WTC11 (cell line): ENCODE measurements at regions not wholly inside any gene's neighbourhood (a gene's known extent, or its start where the extent isn't known, plus 50 kb on each side); places are given as distances from the start of the nearest gene placed in this dataset.

Experiments used
- ATAC-seq: fragments of 200-7000 bp; cut with Tn5 transposase; 2 replicates; pipeline ENCODE4 v1.10.0; 2021; ENCODE audit warnings: mild to moderate bottlenecking, moderate library complexity
- CTCF ChIA-PET: fragments of 300-600 bp; sonication (Branson Sonifier 250); formaldehyde crosslinking; loops from one replicate; lab custom pipeline; 2021; ENCODE audit warnings: antibody characterized with exemption; lab: Charles Lee
- POLR2A ChIA-PET: fragments of 350-600 bp; sonication (Branson Sonifier 250); formaldehyde crosslinking; loops from one replicate; lab custom pipeline; 2021; ENCODE audit warnings: antibody characterized with exemption; lab: Charles Lee
- DNase-seq: peaks from one replicate; pipeline ENCODE4 v3.0.0; 2021; ENCODE audit warnings: low spot score
- H3K27ac Mint-ChIP-seq: 2 replicates; pipeline ENCODE4 v1.8.0; 2021; ENCODE audit warnings: mixed read lengths
- H3K27me3 Mint-ChIP-seq: 2 replicates; pipeline ENCODE4 v1.8.0; 2021; ENCODE audit warnings: low read depth, mild to moderate bottlenecking, moderate library complexity, mixed read lengths
- H3K36me3 Mint-ChIP-seq: 2 replicates; pipeline ENCODE4 v1.8.0; 2021; ENCODE audit warnings: mixed read lengths
- H3K4me1 Mint-ChIP-seq: 2 replicates; pipeline ENCODE4 v1.8.0; 2022; ENCODE audit warnings: mixed read lengths
- H3K4me3 Mint-ChIP-seq: 2 replicates; pipeline ENCODE4 v1.8.0; 2021; ENCODE audit warnings: mild to moderate bottlenecking, moderate library complexity, mixed read lengths
- H3K9me3 Mint-ChIP-seq: 2 replicates; pipeline ENCODE4 v1.8.0; 2021; ENCODE audit warnings: mixed read lengths
- FOXP1 ChIP-seq: sonication (generic); formaldehyde crosslinking; IDR thresholded peaks from 2 replicates; pipeline ENCODE4 v1.8.0; 2022; ENCODE audit warnings: missing genetic modification reagents, mild to moderate bottlenecking, moderate library complexity, borderline replicate concordance
- NR2C2 ChIP-seq: sonication (generic); formaldehyde crosslinking; IDR thresholded peaks from 2 replicates; pipeline ENCODE4 v1.8.0; 2022; ENCODE audit warnings: mild to moderate bottlenecking, missing genetic modification reagents
- NR3C1 ChIP-seq: sonication (generic); formaldehyde crosslinking; conservative IDR thresholded peaks from 2 replicates; pipeline ENCODE4 v1.8.1; 2023; ENCODE audit warnings: low read depth, mild to moderate bottlenecking, missing genetic modification reagents
- TF ChIP-seq, protein P1 (sequence below): fragments of 250-450 bp; sonication (Bioruptor Pico); IDR thresholded peaks from 2 replicates; pipeline ENCODE4 v2.1.2; 2022; ENCODE audit warnings: mild to moderate bottlenecking, moderate library complexity
- TF ChIP-seq, protein P2 (sequence below): sonication (generic); formaldehyde crosslinking; IDR thresholded peaks from 2 replicates; pipeline ENCODE4 v1.8.0; 2023; ENCODE audit warnings: missing genetic modification reagents, mild to moderate bottlenecking, borderline replicate concordance
- TF ChIP-seq, protein P3 (sequence below): fragments of 250-450 bp; sonication (Bioruptor Pico); IDR thresholded peaks from 2 replicates; pipeline ENCODE4 v1.9.0; 2021; ENCODE audit warnings: mild to moderate bottlenecking, borderline replicate concordance
- TF ChIP-seq, protein P4 (sequence below): sonication (generic); formaldehyde crosslinking; IDR thresholded peaks from 2 replicates; pipeline ENCODE4 v1.8.0; 2022; ENCODE audit warnings: mild to moderate bottlenecking, missing genetic modification reagents
- TF ChIP-seq, protein P5 (sequence below): sonication (generic); formaldehyde crosslinking; IDR thresholded peaks from 2 replicates; pipeline ENCODE4 v1.8.0; 2022; ENCODE audit warnings: mild to moderate bottlenecking, missing genetic modification reagents
- TF ChIP-seq, protein P6 (sequence below): sonication (generic); formaldehyde crosslinking; IDR thresholded peaks from 2 replicates; pipeline ENCODE4 v1.8.1; 2023; ENCODE audit warnings: mild to moderate bottlenecking, missing genetic modification reagents, borderline replicate concordance

DNA sequence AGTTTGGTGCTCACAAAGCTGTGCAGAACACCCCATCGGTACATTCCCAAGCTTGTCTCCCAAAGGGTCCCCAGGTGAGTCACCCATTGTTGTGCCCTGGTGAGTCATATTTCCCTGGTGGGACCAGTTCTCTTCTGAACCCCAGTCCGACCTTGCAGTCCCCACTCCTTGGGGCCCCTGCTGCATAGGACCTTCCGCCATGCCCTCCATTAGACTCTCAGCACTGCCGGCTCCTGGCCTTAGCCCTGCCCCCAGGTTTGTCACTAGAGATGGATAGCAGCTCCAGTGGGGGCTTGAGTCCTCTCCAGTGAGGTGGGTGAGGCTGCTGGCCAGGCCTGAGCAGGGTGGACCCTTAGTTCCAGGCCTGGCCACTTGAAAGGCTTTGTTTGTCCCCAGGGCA, 80.5 kb upstream of the MKI67 start:
- peaks cover 19% of the 10 kb centered on the region for H3K36me3 Mint-ChIP-seq
- POLR2A ChIA-PET = no interaction called here
- CTCF ChIA-PET = no interaction called here
- H3K4me3 Mint-ChIP-seq = no peak overlapping the region
- H3K27me3 Mint-ChIP-seq = peaks cover 21% of the 10 kb centered on the region
- peaks cover 19% of the 10 kb centered on the region for H3K9me3 Mint-ChIP-seq
- ATAC-seq (no peak), DNase-seq (no peak)
- TF ChIP-seq NR2C2 (CRISPR knock-in tag) (no peak), FOXP1 (CRISPR knock-in tag) (no peak), NR3C1 (CRISPR knock-in tag) (no peak)
- TF ChIP-seq, protein P1, sequence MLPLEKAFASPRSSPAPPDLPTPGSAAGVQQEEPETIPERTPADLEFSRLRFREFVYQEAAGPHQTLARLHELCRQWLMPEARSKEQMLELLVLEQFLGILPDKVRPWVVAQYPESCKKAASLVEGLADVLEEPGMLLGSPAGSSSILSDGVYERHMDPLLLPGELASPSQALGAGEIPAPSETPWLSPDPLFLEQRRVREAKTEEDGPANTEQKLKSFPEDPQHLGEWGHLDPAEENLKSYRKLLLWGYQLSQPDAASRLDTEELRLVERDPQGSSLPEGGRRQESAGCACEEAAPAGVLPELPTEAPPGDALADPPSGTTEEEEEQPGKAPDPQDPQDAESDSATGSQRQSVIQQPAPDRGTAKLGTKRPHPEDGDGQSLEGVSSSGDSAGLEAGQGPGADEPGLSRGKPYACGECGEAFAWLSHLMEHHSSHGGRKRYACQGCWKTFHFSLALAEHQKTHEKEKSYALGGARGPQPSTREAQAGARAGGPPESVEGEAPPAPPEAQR (CRISPR knock-in tag) = no peak
- TF ChIP-seq, protein P2, sequence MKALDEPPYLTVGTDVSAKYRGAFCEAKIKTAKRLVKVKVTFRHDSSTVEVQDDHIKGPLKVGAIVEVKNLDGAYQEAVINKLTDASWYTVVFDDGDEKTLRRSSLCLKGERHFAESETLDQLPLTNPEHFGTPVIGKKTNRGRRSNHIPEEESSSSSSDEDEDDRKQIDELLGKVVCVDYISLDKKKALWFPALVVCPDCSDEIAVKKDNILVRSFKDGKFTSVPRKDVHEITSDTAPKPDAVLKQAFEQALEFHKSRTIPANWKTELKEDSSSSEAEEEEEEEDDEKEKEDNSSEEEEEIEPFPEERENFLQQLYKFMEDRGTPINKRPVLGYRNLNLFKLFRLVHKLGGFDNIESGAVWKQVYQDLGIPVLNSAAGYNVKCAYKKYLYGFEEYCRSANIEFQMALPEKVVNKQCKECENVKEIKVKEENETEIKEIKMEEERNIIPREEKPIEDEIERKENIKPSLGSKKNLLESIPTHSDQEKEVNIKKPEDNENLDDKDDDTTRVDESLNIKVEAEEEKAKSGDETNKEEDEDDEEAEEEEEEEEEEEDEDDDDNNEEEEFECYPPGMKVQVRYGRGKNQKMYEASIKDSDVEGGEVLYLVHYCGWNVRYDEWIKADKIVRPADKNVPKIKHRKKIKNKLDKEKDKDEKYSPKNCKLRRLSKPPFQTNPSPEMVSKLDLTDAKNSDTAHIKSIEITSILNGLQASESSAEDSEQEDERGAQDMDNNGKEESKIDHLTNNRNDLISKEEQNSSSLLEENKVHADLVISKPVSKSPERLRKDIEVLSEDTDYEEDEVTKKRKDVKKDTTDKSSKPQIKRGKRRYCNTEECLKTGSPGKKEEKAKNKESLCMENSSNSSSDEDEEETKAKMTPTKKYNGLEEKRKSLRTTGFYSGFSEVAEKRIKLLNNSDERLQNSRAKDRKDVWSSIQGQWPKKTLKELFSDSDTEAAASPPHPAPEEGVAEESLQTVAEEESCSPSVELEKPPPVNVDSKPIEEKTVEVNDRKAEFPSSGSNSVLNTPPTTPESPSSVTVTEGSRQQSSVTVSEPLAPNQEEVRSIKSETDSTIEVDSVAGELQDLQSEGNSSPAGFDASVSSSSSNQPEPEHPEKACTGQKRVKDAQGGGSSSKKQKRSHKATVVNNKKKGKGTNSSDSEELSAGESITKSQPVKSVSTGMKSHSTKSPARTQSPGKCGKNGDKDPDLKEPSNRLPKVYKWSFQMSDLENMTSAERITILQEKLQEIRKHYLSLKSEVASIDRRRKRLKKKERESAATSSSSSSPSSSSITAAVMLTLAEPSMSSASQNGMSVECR (CRISPR knock-in tag) = no peak
- TF ChIP-seq, protein P3, sequence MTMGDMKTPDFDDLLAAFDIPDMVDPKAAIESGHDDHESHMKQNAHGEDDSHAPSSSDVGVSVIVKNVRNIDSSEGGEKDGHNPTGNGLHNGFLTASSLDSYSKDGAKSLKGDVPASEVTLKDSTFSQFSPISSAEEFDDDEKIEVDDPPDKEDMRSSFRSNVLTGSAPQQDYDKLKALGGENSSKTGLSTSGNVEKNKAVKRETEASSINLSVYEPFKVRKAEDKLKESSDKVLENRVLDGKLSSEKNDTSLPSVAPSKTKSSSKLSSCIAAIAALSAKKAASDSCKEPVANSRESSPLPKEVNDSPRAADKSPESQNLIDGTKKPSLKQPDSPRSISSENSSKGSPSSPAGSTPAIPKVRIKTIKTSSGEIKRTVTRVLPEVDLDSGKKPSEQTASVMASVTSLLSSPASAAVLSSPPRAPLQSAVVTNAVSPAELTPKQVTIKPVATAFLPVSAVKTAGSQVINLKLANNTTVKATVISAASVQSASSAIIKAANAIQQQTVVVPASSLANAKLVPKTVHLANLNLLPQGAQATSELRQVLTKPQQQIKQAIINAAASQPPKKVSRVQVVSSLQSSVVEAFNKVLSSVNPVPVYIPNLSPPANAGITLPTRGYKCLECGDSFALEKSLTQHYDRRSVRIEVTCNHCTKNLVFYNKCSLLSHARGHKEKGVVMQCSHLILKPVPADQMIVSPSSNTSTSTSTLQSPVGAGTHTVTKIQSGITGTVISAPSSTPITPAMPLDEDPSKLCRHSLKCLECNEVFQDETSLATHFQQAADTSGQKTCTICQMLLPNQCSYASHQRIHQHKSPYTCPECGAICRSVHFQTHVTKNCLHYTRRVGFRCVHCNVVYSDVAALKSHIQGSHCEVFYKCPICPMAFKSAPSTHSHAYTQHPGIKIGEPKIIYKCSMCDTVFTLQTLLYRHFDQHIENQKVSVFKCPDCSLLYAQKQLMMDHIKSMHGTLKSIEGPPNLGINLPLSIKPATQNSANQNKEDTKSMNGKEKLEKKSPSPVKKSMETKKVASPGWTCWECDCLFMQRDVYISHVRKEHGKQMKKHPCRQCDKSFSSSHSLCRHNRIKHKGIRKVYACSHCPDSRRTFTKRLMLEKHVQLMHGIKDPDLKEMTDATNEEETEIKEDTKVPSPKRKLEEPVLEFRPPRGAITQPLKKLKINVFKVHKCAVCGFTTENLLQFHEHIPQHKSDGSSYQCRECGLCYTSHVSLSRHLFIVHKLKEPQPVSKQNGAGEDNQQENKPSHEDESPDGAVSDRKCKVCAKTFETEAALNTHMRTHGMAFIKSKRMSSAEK (CRISPR knock-in tag) = no peak
- TF ChIP-seq, protein P4, sequence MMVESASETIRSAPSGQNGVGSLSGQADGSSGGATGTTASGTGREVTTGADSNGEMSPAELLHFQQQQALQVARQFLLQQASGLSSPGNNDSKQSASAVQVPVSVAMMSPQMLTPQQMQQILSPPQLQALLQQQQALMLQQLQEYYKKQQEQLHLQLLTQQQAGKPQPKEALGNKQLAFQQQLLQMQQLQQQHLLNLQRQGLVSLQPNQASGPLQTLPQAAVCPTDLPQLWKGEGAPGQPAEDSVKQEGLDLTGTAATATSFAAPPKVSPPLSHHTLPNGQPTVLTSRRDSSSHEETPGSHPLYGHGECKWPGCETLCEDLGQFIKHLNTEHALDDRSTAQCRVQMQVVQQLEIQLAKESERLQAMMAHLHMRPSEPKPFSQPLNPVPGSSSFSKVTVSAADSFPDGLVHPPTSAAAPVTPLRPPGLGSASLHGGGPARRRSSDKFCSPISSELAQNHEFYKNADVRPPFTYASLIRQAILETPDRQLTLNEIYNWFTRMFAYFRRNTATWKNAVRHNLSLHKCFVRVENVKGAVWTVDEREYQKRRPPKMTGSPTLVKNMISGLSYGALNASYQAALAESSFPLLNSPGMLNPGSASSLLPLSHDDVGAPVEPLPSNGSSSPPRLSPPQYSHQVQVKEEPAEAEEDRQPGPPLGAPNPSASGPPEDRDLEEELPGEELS (CRISPR knock-in tag) = no peak
- TF ChIP-seq, protein P5, sequence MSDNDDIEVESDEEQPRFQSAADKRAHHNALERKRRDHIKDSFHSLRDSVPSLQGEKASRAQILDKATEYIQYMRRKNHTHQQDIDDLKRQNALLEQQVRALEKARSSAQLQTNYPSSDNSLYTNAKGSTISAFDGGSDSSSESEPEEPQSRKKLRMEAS (CRISPR knock-in tag) = no peak
- TF ChIP-seq, protein P6, sequence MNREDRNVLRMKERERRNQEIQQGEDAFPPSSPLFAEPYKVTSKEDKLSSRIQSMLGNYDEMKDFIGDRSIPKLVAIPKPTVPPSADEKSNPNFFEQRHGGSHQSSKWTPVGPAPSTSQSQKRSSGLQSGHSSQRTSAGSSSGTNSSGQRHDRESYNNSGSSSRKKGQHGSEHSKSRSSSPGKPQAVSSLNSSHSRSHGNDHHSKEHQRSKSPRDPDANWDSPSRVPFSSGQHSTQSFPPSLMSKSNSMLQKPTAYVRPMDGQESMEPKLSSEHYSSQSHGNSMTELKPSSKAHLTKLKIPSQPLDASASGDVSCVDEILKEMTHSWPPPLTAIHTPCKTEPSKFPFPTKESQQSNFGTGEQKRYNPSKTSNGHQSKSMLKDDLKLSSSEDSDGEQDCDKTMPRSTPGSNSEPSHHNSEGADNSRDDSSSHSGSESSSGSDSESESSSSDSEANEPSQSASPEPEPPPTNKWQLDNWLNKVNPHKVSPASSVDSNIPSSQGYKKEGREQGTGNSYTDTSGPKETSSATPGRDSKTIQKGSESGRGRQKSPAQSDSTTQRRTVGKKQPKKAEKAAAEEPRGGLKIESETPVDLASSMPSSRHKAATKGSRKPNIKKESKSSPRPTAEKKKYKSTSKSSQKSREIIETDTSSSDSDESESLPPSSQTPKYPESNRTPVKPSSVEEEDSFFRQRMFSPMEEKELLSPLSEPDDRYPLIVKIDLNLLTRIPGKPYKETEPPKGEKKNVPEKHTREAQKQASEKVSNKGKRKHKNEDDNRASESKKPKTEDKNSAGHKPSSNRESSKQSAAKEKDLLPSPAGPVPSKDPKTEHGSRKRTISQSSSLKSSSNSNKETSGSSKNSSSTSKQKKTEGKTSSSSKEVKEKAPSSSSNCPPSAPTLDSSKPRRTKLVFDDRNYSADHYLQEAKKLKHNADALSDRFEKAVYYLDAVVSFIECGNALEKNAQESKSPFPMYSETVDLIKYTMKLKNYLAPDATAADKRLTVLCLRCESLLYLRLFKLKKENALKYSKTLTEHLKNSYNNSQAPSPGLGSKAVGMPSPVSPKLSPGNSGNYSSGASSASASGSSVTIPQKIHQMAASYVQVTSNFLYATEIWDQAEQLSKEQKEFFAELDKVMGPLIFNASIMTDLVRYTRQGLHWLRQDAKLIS (CRISPR knock-in tag) = no peak
- H3K27ac Mint-ChIP-seq = no peak overlapping the region
- peaks cover 12% of the 10 kb centered on the region for H3K4me1 Mint-ChIP-seq
